ENCODE measurements at regions not wholly inside any gene's neighbourhood (a gene's known extent, or its start where the extent isn't known, plus 50 kb on each side); places are given as distances from the start of the nearest gene placed in this dataset.
"Not testable (repeated sequence)": the region's sequence is repeated elsewhere in the genome, so short reads cannot be mapped to it uniquely, and the experiment has no call there.

- no peak overlapping the region for H3K27ac Mint-ChIP-seq
Observed at GRCh38 chr14:29982171-29982570, 54.5 kb upstream of the PRKD1 start.

DNA sequence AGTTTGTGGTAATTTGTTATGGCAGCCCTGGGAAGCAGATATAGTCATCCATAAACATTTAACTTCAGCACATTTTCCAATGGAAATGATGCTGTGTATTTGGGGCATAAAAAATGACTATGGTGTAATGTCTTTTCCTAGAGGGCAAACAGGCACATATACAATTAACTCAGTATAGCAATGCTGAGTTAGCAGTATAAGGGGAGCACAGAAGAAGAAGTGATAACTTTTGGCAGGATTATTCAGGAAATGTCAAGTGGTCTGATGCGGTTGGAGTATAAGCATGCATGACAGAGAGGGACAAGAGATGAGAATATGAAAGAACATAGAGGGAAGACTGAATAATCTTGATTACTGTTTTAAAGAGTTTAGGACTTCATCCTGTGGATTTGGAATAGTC lies 55.3 kb upstream of the PRKD1 start:
- H3K4me3 Mint-ChIP-seq = no peak overlapping the region
- H3K27ac Mint-ChIP-seq = peak overlapping the region in 1 of 3 donors; percentile 41
- H3K36me3 Mint-ChIP-seq = no peaks in the 10 kb centered on the region
- H3K9me3 Mint-ChIP-seq = peaks cover 0 to 2% (median 0%) of the 10 kb centered on the region in 3 donors
- no peaks in the 10 kb centered on the region for H3K27me3 Mint-ChIP-seq
- H3K4me1 Mint-ChIP-seq = peaks cover 0 to 2% (median 0%) of the 10 kb centered on the region in 3 donors

More at GRCh38 chr14:29982171-29982570, 54.5 kb upstream of the PRKD1 start:
- H3K36me3 Mint-ChIP-seq = no peaks in the 10 kb centered on the region
- H3K27me3 Mint-ChIP-seq = no peaks in the 10 kb centered on the region
- peaks cover 0 to 3% (median 0%) of the 10 kb centered on the region in 3 donors for H3K9me3 Mint-ChIP-seq
- H3K4me1 Mint-ChIP-seq = peaks cover 0 to 2% (median 0%) of the 10 kb centered on the region in 3 donors
- no peak overlapping the region for H3K4me3 Mint-ChIP-seq

GRCh38 chr14:29990344-29990857 lies 62.8 kb upstream of the PRKD1 start:
- not testable (repeated sequence) for H3K27ac Mint-ChIP-seq, H3K4me1 Mint-ChIP-seq, H3K4me3 Mint-ChIP-seq, H3K27me3 Mint-ChIP-seq, H3K36me3 Mint-ChIP-seq, H3K9me3 Mint-ChIP-seq

DNA sequence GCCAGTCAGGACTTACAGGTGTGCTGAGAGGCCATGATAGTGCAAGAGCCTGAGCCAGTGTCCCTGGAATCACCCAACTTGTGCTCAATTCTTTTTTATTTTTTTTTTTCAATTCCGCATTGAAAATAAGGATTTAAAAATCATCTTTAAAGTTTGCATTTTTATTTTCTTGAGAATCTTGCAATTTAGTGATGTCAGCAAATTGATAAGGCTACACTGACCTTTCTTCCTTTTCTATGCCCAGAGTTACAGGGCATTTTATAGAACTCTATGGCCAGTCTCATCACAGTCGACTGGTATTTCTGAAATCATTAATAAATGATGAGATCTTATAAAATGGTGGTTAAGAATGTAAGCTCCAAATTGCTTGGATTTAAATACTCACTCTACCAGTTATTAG lies 63.3 kb upstream of the PRKD1 start:
- H3K4me3 Mint-ChIP-seq = no peak overlapping the region
- H3K4me1 Mint-ChIP-seq = no peaks in the 10 kb centered on the region
- H3K36me3 Mint-ChIP-seq = peaks cover 2% of the 10 kb centered on the region
- H3K27me3 Mint-ChIP-seq = no peaks in the 10 kb centered on the region
- peaks cover 0 to 2% (median 0%) of the 10 kb centered on the region in 3 donors for H3K9me3 Mint-ChIP-seq
- no peak overlapping the region for H3K27ac Mint-ChIP-seq

- H3K27ac Mint-ChIP-seq = no peak overlapping the region
Observed at GRCh38 chr14:29993143-29993542, 65.5 kb upstream of the PRKD1 start.

DNA sequence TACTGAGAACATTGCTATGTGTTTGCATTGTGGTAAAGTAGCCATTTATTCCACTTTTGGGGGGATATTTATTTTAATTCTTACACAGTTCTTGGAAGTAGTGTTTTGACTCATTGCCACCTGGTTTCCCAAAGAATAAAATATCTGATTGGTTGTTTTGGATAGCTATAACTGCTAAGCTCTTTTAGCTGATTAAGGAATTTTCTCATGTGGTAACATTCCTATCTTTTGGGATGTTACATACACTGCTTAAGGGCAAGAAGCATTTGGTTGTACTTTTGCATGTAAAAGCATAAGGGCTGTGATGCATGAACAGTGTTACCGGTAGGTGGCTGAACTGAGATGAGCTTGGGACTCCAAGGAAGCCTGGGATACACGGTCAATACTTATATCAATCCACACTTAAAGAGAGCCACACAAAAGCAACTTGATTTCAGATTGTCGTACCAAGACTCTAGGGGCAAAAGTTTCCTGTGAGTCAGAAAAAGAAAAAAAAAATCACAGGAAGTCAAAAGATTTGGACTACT lies 71.4 kb upstream of the PRKD1 start:
- H3K27ac Mint-ChIP-seq = no peak overlapping the region
- H3K9me3 Mint-ChIP-seq = peaks cover 0 to 2% (median 0%) of the 10 kb centered on the region in 3 donors
- no peaks in the 10 kb centered on the region for H3K27me3 Mint-ChIP-seq
- H3K4me1 Mint-ChIP-seq = no peaks in the 10 kb centered on the region
- H3K36me3 Mint-ChIP-seq = no peaks in the 10 kb centered on the region
- H3K4me3 Mint-ChIP-seq = no peak overlapping the region

More at GRCh38 chr14:29993143-29993542, 65.5 kb upstream of the PRKD1 start:
- Mint-ChIP-seq H3K27me3 (no peaks in the 10 kb centered on the region), H3K4me1 (no peaks in the 10 kb centered on the region), H3K36me3 (peaks cover 2% of the 10 kb centered on the region), H3K9me3 (peaks cover 0 to 2% (median 0%) of the 10 kb centered on the region in 3 donors), H3K4me3 (no peak overlapping the region)

GRCh38 chr14:30002859-30003258 lies 75.2 kb upstream of the PRKD1 start:
- no peak overlapping the region for H3K4me3 Mint-ChIP-seq
- H3K4me1 Mint-ChIP-seq = no peaks in the 10 kb centered on the region
- no peak overlapping the region for H3K27ac Mint-ChIP-seq
- peaks cover 0 to 2% (median 1%) of the 10 kb centered on the region in 3 donors for H3K9me3 Mint-ChIP-seq
- H3K36me3 Mint-ChIP-seq = no peaks in the 10 kb centered on the region
- no peaks in the 10 kb centered on the region for H3K27me3 Mint-ChIP-seq

GRCh38 chr14:30005114-30005808 lies 77.6 kb upstream of the PRKD1 start:
- Mint-ChIP-seq H3K4me1 (no peaks in the 10 kb centered on the region), H3K9me3 (peaks cover 2 to 3% (median 3%) of the 10 kb centered on the region in 3 donors), H3K36me3 (peaks cover 4% of the 10 kb centered on the region), H3K4me3 (no peak overlapping the region), H3K27ac (no peak overlapping the region), H3K27me3 (no peaks in the 10 kb centered on the region)

- peak overlapping the region in 1 of 3 donors; percentile 11 for H3K27ac Mint-ChIP-seq
Observed at GRCh38 chr14:30006695-30007094, 79.0 kb upstream of the PRKD1 start.

GRCh38 chr14:30015489-30015888 lies 87.8 kb upstream of the PRKD1 start:
- Mint-ChIP-seq H3K4me3 (no peak overlapping the region), H3K36me3 (no peaks in the 10 kb centered on the region), H3K27ac (no peak overlapping the region), H3K4me1 (no peaks in the 10 kb centered on the region), H3K9me3 (peaks cover 0 to 5% (median 4%) of the 10 kb centered on the region in 3 donors), H3K27me3 (no peaks in the 10 kb centered on the region)

More at GRCh38 chr14:30006695-30007094, 79.0 kb upstream of the PRKD1 start:
- H3K4me1 Mint-ChIP-seq = no peaks in the 10 kb centered on the region
- H3K9me3 Mint-ChIP-seq = peaks cover 2 to 3% (median 3%) of the 10 kb centered on the region in 3 donors
- no peak overlapping the region for H3K4me3 Mint-ChIP-seq
- H3K36me3 Mint-ChIP-seq = peaks cover 4% of the 10 kb centered on the region
- H3K27me3 Mint-ChIP-seq = no peaks in the 10 kb centered on the region

- Mint-ChIP-seq H3K27ac (no peak overlapping the region), H3K27me3 (no peaks in the 10 kb centered on the region), H3K4me3 (no peak overlapping the region), H3K4me1 (no peaks in the 10 kb centered on the region), H3K36me3 (no peaks in the 10 kb centered on the region), H3K9me3 (peaks cover 0 to 5% (median 4%) of the 10 kb centered on the region in 3 donors)
Observed at GRCh38 chr14:30016002-30016401, 88.4 kb upstream of the PRKD1 start.

DNA sequence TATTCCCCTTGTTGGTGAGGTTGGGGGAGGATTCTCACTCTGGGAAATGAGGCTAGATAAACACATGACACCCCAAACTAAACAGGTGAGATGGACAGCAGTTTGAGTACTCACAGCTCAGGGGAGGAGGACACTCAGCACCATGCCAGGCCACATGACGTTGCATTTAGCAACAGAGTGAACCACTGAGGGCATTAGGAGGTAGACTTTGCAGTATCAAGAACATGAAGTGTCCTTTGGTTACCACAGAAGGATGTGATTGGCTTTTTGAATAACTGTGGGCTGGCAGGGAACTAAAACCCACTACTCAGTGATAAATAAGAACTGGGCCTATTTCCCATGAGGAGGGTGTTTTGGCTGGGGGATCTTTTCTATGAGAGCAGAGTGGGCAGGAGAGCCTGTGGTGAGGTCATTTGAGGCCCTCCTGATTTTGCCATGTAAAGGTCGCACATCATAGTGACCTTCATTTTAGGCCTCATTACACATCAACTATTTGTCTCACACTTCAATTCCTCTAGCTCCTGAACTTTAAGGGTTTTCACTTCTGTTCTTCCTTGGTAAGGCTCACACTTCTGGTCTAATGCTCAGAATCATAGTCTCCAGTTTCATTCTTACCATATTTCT lies 89.8 kb upstream of the PRKD1 start:
- H3K27ac Mint-ChIP-seq = no peak overlapping the region
- no peaks in the 10 kb centered on the region for H3K36me3 Mint-ChIP-seq
- H3K9me3 Mint-ChIP-seq = peaks cover 0 to 5% (median 0%) of the 10 kb centered on the region in 3 donors
- H3K27me3 Mint-ChIP-seq = no peaks in the 10 kb centered on the region
- H3K4me1 Mint-ChIP-seq = no peaks in the 10 kb centered on the region
- H3K4me3 Mint-ChIP-seq = no peak overlapping the region

DNA sequence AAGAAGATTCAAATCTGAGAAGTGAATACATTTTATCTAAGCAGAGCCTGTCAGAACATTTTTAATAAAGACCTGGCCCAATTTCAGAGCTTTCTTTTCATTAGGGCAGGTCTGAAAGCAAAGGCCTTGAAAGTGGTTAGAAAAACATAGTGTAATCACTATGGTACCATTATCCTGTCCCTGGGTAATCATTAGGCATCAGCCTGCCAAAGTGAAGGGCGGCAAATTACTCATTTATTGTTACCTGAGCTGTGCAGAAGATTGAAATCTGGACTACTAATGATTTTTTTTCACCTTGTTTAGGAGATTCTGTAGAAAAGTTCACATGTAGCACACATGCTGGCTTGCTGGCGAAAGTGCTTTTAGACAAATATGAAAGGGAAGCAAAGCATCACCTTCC lies 92.6 kb upstream of the PRKD1 start:
- Mint-ChIP-seq H3K4me3 (no peak overlapping the region), H3K36me3 (no peaks in the 10 kb centered on the region), H3K4me1 (no peaks in the 10 kb centered on the region), H3K9me3 (peaks cover 0 to 8% (median 0%) of the 10 kb centered on the region in 3 donors), H3K27me3 (no peaks in the 10 kb centered on the region), H3K27ac (no peak overlapping the region)

DNA sequence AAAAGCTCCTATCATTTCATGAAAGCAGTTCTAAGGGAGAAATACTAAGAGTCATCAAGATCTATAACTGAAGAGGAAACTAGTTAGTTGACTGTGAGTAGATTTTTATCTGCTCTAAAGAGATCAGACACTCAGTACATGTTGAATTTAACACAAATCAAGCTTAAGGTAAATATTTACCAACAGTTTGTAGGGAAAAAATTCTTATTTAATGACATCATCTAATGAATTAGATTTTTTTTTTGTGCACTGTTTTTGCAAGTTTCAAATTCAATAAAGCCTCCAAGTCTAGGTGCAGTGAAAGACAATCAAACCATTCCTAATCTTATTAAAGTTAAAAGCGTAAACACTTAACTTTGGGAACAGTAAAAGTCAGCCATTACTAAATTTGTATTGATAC lies 93.0 kb upstream of the PRKD1 start:
- no peaks in the 10 kb centered on the region for H3K27me3 Mint-ChIP-seq
- no peaks in the 10 kb centered on the region for H3K4me1 Mint-ChIP-seq
- no peak overlapping the region for H3K4me3 Mint-ChIP-seq
- no peaks in the 10 kb centered on the region for H3K36me3 Mint-ChIP-seq
- peaks cover 0 to 10% (median 0%) of the 10 kb centered on the region in 3 donors for H3K9me3 Mint-ChIP-seq
- H3K27ac Mint-ChIP-seq = no peak overlapping the region

GRCh38 chr14:30023350-30023749 lies 95.7 kb upstream of the PRKD1 start:
- not testable (repeated sequence) for H3K4me1 Mint-ChIP-seq, H3K36me3 Mint-ChIP-seq, H3K4me3 Mint-ChIP-seq, H3K27ac Mint-ChIP-seq, H3K27me3 Mint-ChIP-seq
- peaks cover 0 to 12% (median 0%) of the 10 kb centered on the region in 3 donors for H3K9me3 Mint-ChIP-seq
